ENCODE measurements at regions not wholly inside any gene's neighbourhood (a gene's known extent, or its start where the extent isn't known, plus 50 kb on each side); places are given as distances from the start of the nearest gene placed in this dataset.

GRCh38 chr12:59405992-59406391 lies 189.8 kb upstream of the SLC16A7 start:
- no peak for TF ChIP-seq CTCF (IDR thresholded peaks at IDR 0.05)
- no peak for TF ChIP-seq CEBPB (IDR thresholded peaks at IDR 0.05)
- no peak for TF ChIP-seq EP300 (IDR thresholded peaks at IDR 0.05)
- TF ChIP-seq MYC (IDR thresholded peaks at IDR 0.05; ENCODE audit: borderline replicate concordance, low read length) = no peak
- TF ChIP-seq POLR2A (IDR thresholded peaks at IDR 0.05; ENCODE audit: low read length) = no peak
- no peak for TF ChIP-seq RARB (CRISPR knock-in tag; IDR thresholded peaks at IDR 0.05)
- TF ChIP-seq MAFK (IDR thresholded peaks at IDR 0.05; ENCODE audit: partially characterized antibody) = no peak
- no peak for TF ChIP-seq HOXA7 (CRISPR knock-in tag; IDR thresholded peaks at IDR 0.05)
- TF ChIP-seq MAX (IDR thresholded peaks at IDR 0.05) = no peak
- TF ChIP-seq PBX3 (IDR thresholded peaks at IDR 0.05) = no peak
- no peak for TF ChIP-seq BHLHE40 (IDR thresholded peaks at IDR 0.05; ENCODE audit: low read depth, low read length)
- no peak for TF ChIP-seq NFE2L2 (conservative IDR thresholded peaks at IDR 0.05; ENCODE audit: low read length)

All from A549 (cell line).